ENCODE measurements at regions not wholly inside any gene's neighbourhood (a gene's known extent, or its start where the extent isn't known, plus 50 kb on each side); places are given as distances from the start of the nearest gene placed in this dataset.

DNA sequence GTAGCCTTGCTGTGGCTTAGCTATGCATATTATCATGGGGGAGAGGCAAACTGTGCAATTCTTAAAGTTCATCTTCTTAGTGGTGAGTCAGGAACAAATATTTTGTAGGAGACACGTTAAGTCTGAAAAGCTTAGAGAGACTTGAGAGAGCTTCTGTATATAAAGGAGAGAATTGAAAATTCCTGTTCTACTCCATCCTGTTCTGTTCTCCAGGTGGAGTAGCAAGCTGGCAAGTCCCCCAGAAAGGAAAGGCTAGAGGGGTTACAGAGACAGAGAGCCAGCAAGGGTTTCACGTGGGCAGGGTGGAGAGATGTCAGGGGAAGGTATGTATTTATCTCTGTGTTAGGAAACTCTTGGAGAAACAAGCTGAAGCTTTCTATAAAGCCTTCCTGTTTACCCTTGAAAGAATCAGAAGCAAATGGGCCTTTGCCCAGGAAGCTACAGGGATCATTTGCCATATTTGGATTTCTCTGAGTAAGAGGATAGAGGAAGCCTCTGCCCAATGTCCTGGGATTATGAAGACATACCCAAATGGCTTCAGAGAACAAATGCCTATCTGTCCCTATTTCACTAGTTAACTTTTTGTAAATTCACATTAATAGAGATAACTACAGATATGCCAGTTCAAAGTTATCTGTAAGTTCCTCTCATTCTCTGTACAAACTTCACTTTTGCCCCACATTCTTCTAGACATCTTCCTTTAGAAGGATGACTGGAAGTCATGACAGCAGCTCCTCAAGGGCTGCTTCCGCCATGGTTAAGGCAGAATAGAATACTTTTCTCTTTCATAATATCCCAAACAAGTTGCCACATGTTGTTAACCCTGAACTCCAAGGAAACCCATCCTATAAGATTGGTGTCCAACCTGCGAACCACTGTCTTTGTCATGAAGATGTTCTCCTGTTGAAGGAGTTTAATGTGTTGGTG is 126.7 kb upstream of the NEDD9 start:
- DNase-seq (ENCODE audit: low read depth in 2 of 2), result no peak

DNA sequence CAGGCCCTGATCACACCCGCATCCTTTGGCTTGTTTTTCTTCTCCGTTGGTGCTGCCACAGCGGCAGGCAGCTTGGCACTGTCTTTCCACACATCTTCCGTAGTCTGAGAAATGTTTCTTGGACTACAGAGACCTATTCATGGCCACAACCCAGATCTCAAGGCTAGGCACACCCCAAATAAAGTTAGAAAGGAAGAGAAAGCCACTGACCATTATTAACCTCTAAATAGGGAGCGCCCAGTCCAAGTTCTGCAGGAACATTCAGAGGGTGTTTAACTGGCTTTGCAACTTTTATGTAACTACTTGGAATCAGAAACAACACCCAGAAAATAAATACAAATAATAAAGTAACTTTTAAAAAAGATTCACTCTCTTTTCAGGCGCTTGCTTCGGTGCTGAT is 124.8 kb upstream of the NEDD9 start:
- DNase-seq (ENCODE audit: low read depth in 2 of 2), result no peak

DNA sequence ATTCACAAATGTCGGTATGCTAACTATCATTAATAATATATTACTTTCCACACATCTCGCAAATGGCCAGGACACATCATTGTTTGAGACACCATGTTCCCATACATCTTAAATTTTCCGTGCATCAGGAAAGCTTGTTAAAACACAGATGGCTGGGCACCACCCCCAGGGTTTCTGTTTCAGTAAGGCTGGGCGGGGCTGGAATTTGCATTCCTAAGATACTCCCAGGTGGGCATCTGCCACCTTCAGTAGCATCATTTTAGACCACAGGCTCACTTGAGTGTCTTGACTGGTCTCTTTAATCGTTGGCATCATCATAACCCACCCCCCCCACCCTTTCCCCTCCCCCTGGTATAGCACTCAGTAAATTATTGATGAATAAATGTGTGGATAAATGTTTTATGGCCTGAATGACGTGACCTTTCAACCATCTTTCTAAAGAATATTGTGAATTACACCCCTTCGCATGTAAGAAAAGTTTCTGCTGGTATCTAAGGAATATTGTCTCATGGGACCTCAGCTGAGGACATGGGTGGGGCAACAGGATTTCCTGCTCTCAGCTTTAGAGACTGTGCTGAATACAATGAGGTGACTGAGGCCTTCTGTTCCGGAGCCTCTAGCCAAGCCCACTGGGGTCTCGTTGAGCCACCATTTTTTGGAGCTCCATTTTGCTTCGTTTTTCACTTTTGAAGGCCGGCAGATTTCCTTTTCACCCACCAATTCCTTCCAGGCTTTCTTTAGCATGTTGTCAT is 124.1 kb upstream of the NEDD9 start:
- DNase-seq (ENCODE audit: low read depth in 2 of 2), result no peak

DNA sequence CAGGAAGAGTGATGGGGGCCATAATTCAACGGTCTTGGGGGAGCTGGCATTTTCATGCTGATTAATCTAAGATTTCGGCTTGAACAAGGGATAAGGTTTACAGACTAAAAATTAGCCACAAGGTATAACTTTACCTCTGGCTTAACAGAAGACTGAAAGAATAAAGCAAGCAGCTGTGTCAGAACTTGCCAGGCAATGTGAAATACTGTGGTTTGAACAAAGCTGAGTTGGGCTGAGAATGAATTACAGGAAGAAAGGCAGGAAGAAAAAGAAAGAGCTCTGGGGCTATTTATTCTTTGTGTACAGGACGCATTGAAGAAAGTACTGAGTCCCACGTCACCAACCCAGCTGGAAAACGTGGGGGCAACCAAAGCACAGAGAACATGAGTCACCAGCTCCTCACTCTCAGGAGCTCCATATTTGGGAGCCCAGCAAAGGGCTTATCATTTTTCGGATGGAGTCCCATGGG is 121.5 kb upstream of the NEDD9 start:
- DNase-seq (ENCODE audit: low read depth in 2 of 2), result peak in 1 of 2 donors; percentile 12

DNA sequence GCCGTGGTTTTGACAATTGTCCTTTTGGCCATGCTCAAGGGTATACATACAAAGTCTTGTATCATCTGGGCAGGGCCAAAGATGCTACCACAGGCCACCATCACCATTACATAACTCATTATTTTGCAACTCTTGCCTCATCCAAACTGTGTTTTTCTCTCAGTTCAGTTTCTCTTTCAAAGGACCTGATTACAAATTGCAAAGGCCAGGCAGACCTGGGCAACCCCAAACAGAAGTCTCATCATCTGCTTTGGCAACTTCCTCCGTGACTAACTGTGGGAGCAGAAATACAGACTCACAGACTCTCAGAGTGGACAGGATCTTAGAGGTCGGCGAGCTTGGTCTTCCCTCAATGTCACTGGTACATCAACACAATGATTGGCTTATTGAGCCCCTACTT is 117.8 kb upstream of the NEDD9 start:
- DNase-seq (ENCODE audit: low read depth in 2 of 2), result no peak

DNA sequence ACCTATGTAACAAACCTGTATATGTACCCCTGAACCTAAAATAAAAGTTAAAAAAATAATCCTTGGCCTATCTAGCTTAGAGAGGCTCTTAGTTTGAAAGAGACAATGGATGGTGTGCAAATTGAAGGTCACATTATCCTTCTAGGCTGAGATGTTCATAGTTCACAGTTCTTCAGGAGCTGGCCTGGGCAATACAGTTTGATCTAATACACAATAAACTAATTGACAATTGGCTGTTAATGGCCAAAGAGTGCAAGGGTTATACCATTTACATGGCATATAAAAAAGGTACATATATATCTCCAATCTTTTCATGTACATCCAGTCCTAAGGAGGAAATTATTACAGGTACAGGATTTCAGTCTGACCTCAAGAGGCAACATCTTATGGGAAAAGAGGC is 117.4 kb upstream of the NEDD9 start:
- no peak for DNase-seq (ENCODE audit: low read depth in 2 of 2)

DNA sequence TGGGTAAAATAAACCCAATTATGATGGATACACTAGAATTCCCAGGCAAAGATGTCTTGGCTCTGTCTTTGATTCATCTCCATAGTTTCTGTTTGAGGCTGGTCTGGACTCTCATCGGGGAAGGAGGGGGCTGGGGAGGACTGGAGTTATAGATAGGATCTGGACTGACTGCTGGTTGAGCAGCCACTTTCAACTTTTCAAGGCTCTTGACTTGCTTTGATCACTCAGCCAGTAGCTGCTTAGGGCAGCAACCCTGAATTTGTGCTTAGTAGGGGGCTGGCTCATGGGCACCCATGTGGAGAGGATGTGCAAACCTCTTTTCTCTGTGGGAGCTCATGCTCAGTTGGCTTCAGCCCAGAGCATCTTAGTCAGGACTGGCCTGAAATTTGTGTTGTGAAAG is 114.0 kb upstream of the NEDD9 start:
- DNase-seq (ENCODE audit: low read depth in 2 of 2), result no peak

DNA sequence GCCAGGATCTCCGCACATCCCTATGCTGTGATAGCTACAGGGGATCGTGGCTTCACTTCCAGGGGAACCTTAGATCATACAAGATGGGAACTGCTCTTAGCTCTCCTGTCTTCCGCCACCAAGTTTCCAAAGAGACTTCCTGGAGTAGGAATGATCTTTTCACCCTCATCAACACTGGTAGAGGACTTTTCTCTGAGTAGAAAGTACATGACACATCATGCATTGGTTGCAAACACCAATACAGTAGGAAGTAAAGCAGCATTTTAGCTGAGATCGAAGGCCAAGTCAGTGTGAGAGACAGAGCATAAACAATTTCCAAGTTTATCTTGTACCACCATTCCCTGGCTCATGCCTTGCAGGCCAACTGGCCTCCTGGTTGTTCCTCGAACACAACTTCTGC is 113.1 kb upstream of the NEDD9 start:
- no peak for DNase-seq (ENCODE audit: low read depth in 2 of 2)

DNA sequence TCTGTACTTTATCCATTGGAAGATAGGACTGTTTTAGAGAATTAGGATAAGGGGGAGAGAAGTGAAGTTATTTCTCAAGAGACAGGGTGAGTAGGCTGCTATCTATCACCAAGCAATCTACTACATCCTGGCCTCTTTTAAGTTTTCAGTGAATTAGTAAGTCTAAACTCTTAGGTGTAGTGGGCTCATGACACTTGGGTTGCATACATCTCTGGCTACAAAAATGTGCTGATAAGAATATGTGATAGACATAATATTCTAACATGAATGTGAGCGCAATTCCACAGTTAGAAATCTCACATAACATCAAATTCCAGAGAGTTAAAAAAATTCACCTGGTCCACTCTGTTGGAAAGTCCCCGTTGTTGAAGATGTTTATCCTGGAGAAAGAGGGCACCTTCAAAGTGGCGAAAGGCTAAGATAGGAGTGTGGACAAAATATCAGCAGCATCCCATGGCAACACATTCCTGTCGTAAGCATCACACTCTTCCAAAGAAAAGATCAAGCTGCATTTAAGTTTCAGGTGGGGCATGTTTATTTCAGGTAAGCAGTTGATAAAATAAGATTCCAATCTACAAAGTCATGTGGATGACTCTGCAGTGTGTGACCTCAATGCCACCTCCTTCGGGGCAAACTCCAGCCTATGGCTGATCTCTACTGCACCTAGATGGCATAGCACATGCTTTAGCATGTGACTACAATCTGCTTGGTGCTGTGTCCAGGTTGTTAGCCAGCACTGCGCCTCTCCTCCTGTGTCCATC is 111.7 kb upstream of the NEDD9 start:
- DNase-seq (ENCODE audit: low read depth in 2 of 2), result no peak

DNA sequence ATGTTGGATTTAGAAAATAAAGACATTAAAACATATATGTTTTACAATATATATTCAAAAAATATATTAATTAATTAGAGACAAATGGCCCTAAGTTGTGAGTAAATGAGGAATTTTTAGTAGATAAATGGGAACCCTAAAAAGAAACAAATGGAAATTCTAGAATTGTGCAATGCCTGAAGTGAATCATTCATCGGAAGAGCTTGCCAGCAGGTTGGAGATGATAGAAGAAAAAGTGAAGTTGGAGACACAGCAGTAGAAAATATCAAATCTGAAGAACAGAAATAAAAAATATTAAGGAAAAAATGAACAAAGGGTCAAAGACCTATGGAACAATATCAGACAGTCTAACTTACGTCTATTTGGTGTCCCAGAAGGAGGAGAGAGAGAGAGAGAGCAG is 109.4 kb upstream of the NEDD9 start:
- no peak for DNase-seq (ENCODE audit: low read depth in 2 of 2)

DNA sequence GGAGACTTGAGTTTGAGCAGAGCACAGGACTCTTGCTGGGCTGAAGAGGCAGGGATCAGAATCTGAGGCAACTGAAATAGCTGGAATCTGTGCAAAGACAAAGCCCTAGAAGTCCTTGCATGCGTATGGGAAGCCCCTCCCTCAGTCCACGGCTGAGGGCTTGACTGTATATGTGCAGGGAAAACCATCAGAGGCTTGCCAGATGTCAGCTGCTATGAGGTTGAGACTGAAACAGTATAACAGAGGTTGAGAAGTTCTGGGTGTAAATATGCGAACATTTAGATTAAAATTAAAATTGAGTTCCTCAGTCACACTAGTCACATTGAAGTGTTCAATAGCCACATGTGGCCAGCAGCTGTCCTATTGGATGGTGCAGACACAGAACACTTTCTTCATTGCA is 108.8 kb upstream of the NEDD9 start:
- no peak for DNase-seq (ENCODE audit: low read depth in 2 of 2)

DNA sequence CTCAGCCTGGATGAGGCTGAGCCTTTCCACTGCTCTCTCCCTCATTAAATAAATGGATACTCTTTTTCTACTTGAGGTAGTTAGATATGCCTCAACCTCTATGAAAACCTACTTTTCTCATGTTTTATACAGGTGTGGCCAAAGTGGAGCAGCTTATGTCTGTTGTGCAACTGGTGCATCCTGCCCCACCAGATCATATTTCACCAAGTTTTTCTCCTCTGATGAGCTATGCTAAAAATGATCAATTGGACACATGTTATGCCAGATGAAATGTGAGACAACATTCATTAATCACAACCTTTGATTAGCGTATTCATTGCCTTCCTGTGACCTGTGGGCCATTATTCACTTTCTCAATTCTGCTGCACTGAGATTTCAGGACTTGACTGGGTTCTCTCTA is 106.9 kb upstream of the NEDD9 start:
- DNase-seq (ENCODE audit: low read depth in 2 of 2), result no peak

DNA sequence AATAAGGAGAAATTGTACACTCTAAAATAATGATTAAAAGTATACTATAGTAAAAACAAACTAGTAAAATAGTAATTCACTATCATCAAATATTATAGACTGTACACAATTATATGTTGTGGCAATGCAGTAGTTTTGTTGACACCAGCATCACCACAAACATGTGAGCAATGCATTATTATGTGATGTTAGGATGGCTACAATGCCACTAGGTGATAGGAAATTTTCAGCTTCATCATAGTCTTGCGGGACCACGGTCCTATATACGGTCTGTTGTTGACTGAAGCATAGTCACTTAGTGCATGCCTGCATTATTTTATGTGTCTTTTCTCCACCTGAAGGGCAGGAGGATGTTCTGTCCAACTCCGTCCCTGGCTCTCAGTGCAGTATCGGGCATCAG is 104.8 kb upstream of the NEDD9 start:
- DNase-seq (ENCODE audit: low read depth in 2 of 2), result no peak

DNA sequence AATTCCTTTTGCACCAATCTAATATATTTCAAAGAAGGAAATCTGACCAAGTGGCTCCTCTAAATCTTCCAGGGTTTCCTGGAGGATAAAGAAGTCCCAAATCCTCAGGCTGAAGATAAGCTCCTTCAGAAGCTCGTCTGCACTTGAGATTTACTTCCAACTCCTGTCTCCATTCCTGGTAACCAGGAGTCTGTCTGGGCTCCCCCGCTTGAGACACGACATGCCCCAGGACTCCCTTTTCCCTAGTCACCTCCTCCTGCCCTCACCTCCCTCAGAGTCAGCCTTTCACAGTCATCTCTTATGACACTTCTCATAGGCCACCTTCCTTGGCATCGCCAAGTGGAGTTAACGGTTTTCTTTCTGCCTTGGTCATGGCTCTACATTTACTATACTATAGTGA is 103.4 kb upstream of the NEDD9 start:
- DNase-seq (ENCODE audit: low read depth in 2 of 2), result no peak

DNA sequence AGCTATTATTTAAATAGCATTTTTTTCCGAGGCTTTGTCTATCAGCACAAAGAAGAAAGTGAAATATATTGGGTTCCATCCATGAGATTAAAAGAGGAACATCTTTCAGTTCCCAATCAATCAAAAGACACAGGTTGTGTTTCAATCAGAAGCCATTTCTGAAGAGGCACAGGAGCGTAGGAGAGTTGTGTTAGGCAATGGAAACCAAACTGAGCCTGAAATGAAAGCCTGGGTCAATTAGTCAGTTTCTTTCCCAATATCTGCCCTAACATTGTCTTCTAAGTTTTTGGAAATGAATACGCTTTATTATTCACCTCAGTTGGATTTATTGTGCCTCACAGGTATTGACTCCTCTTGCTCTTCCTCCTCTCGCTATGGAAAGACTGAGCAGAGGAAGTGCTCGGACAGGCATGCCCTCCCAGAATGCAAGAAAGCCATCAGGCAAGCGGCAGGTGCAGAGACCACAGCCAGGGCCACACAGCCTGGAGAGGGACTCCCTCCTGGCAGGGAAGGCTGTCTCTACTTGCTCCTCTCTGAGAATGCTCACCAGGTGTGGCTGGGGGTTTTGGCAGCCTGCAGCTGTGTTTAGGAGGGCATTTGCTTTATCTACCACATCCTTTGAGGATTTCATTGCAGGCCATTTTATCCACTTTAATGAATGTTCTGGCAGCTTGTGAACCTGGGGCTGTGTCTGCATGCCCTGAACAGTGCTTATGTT is 100.8 kb upstream of the NEDD9 start:
- no peak for DNase-seq (ENCODE audit: low read depth in 2 of 2)

DNA sequence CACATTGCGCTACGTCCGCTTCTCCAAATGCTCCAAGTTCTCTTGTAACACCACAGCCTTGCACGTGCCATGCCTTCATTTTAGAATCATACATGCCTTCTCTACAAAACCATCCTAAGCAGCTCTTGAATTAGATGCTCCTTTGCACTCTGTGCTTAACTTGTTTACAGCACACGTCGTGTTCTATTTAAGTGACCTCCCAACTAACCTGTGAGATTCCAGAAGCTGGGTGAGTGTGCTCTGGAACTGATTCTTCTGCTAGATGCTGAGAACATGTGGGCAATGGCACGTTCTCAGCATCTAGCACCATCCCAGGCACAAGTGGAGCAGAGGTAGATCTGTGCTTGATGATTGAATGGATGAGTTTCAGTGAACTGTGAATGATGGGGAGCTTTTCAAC is 100.0 kb upstream of the NEDD9 start:
- DNase-seq (ENCODE audit: low read depth in 2 of 2), result no peak

DNA sequence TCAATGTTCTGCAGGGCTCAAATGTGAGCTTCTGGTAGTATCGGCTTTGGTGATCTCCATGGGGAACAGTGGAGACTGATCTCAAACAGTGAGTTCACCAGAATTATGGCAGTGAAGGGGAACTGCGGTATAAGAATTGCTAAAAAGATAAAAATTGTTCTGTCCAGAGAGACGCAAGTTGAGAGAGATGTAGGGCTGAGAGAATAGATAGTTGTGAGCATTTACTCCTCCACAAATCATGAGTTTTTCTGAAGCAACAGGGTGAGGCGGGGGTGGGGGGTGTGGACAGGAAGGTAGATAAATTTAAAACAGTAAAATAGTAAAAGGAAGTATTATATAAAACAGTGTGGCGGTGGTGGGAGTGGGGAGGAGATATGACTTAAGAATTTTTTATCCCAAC is 98.6 kb upstream of the NEDD9 start:
- no peak for DNase-seq (ENCODE audit: low read depth in 2 of 2)

DNA sequence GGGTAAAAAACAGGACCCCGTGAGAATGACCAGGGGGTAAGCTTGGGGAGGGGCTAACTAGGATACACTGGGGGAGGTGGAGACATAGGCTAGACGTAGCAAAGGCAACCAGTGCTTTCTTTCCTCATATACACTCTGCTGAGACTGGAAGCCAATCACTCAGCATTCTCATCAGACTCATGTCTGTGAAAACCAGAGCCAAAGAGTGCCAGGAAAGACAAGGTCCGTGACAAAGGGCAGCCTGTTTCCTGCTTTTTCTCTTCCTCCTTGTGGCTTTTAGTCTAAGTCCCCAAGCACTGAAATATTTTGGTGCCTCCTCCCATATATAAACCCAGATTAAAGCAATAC is 97.9 kb upstream of the NEDD9 start:
- no peak for DNase-seq (ENCODE audit: low read depth in 2 of 2)

DNA sequence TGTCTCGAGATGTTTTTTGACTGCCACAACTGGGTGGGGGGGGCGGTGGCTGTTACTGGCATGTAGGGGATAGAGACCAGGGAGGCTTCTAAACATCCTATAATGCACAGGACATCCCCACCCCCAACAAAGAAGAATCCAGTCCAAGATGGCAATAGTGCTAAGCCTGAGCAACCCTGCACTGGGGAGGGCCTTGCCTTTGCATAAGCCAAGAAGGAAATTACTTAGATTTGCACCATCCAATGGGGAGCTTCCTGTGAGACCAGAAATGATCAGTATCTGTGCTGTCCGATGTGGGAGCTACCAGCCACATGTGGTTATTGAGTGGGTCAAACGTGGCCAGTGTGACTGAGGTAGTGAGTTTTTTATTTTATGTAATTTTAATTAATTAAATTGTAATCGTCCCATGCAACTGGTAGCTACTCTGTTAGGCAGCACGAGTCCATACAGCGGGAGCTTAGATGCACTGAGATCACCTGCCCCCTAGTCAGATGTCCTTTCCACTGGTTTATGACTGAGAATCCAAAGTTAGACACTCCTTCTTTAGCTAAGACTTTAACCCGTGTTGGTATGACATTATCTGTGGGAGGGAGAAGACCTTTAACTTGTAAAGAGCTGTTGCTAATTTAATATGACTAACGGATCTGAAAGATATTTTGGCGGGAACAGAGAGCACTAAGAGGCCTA is 97.4 kb upstream of the NEDD9 start:
- DNase-seq (ENCODE audit: low read depth in 2 of 2), result no peak

DNA sequence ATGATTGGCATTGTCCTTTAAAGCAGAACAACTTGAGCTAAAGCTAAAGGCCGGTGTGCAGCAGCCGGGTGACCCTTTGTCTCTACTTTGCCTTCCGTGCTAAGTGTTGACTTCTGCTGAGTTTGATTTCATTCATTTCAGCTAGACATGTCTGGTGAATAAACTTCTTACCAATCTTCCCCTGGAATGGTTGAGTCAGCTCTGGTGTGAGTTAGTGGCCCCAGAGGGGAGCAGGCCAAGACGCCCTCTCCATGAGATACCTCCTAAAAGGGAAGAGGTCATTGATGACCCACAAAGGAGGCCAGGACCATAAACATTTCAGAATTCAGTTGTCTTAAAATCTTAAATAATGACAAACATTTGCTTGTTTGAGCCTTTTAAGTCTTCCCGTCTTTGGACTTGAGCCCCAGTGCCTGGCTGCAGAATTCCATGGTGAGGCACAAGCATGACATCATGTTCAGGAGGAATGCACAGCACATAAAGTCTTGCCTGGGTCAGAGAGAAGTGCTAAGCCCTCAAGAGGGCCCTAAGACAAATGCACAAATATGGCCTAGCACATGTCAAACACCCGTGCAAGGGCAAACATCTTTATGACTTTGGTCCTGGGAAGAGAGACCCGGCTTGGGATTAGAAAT is 96.3 kb upstream of the NEDD9 start:
- DNase-seq (ENCODE audit: low read depth in 2 of 2), result no peak

DNA sequence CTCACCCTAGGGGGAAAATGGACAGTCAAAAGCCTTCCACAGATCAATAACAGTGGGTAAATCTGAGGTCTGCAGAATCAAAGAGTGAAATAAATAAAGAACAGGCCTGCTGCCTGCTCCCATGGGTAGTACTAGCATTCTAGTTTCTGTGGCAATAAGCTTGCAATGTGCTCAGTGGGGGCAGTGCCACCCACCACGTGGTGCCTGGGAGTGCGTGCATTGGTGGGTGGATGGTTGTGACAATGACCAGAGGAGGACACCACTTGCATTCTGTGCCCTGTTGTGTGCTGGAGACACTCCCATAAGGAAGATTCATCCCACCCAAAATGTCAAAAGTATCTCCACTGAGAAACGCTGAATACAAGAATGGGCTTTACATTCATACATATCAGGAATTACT is 95.5 kb upstream of the NEDD9 start:
- no peak for DNase-seq (ENCODE audit: low read depth in 2 of 2)
